K562 (cell line): ENCODE measurements at regions not wholly inside any gene's neighbourhood (a gene's known extent, or its start where the extent isn't known, plus 50 kb on each side); places are given as distances from the start of the nearest gene placed in this dataset.

Experiments used
- E2F6 ChIP-seq, 2 experiments: IDR thresholded peaks; 2 replicates each; pipeline ENCODE4 v1.6.1; 2011; ENCODE audit warnings: borderline replicate concordance in 1 of 2, control low read depth in 1 of 2, low read depth in 1 of 2, low read length in 1 of 2, mild to moderate bottlenecking in 1 of 2, mixed read lengths in 1 of 2, moderate library complexity in 1 of 2; ENCODE audit not compliant: insufficient read depth in 1 of 2, insufficient read length in 1 of 2, poor library complexity in 1 of 2, severe bottlenecking in 1 of 2; ENCODE audit errors: extremely low read depth in 1 of 2
- EWSR1 ChIP-seq: fragments of 450-650 bp; IDR thresholded peaks from 2 replicates; pipeline ENCODE4 v1.6.1; 2018; ENCODE audit warnings: borderline replicate concordance, mild to moderate bottlenecking, low read depth, moderate library complexity; ENCODE audit not compliant: partially characterized antibody
- FOXA3 ChIP-seq, 2 experiments: fragments of 450-650 bp in 1 of 2; sonication (generic) in 1 of 2; formaldehyde crosslinking; IDR thresholded peaks in 1 of 2; conservative IDR thresholded peaks in 1 of 2; 2 replicates each; pipeline versions ENCODE4 v1.4.0 to v1.8.0; 2020 to 2022; ENCODE audit warnings: mild to moderate bottlenecking in 2 of 2, missing genetic modification reagents in 1 of 2
- MTA2 ChIP-seq: fragments of 450-650 bp; IDR thresholded peaks from 2 replicates; pipeline ENCODE4 v1.6.1; 2016; ENCODE audit warnings: low read depth
- OTX1 ChIP-seq: fragments of 450-650 bp; formaldehyde crosslinking; IDR thresholded peaks from 2 replicates; pipeline ENCODE4 v1.4.0; 2022; ENCODE audit warnings: mild to moderate bottlenecking
- PRDM10 ChIP-seq: fragments of 450-650 bp; IDR thresholded peaks from 2 replicates; pipeline ENCODE4 v1.6.1; 2018; ENCODE audit not compliant: partially characterized antibody
- ZBTB40 ChIP-seq, 2 experiments: fragments of 450-650 bp in 1 of 2; sonication (generic) in 1 of 2; formaldehyde crosslinking in 1 of 2; IDR thresholded peaks; 2 replicates each; pipeline versions ENCODE4 v1.7.1 to v1.9.0; 2016 to 2022; ENCODE audit warnings: inconsistent platforms in 1 of 2, mild to moderate bottlenecking in 1 of 2, missing genetic modification reagents in 1 of 2
- ZBTB7A ChIP-seq: IDR thresholded peaks from 2 replicates; pipeline ENCODE4 v1.6.1; 2011; ENCODE audit warnings: low read depth, mild to moderate bottlenecking, low read length, moderate library complexity, borderline replicate concordance; ENCODE audit not compliant: control insufficient read depth
- ZNF197 ChIP-seq: fragments of 200-800 bp; sonication (Bioruptor generic); IDR thresholded peaks from 2 replicates; pipeline ENCODE4 v1.6.1; 2016; ENCODE audit warnings: low read depth, missing genetic modification characterization, missing compliant biosample characterization

- TF ChIP-seq PRDM10 (no peak), OTX1 (no peak), MTA2 (no peak), ZBTB7A (no peak), ZBTB40 (IDR thresholded peaks at IDR 0.05) (peak; percentile 65; the same call in 1 of the 2 replicates), ZBTB40 (CRISPR knock-in tag; IDR thresholded peaks at IDR 0.05) (no peak), EWSR1 (no peak), ZNF197 (CRISPR knock-in tag) (no peak), E2F6 (IDR thresholded peaks at IDR 0.05; ENCODE audit: borderline replicate concordance in 1 of 2, extremely low read depth in 1 of 2, insufficient read depth in 1 of 2, insufficient read length in 1 of 2, low read depth in 1 of 2, low read length in 1 of 2, poor library complexity in 1 of 2, severe bottlenecking in 1 of 2) (no peak), FOXA3 (CRISPR knock-in tag; conservative IDR thresholded peaks at IDR 0.05 in 1 of 2, IDR thresholded peaks at IDR 0.05 in 1 of 2) (no peak)
These were observed 74.3 kb upstream of the TOMM7 start (continued) for GRCh38 chr7:22896917-22897316.
